Cardiac fibroblast (primary cell): ENCODE measurements at regions not wholly inside any gene's neighbourhood (a gene's known extent, or its start where the extent isn't known, plus 50 kb on each side); places are given as distances from the start of the nearest gene placed in this dataset.

Experiments
- DNase-seq, 2 donors: peaks; one replicate each; pipeline versions ENCODE4 v3.0.0 to v3.0.0-alpha.2; 2010; ENCODE audit warnings: low read depth in 2 of 2
- H3K4me3 ChIP-seq, 2 donors: replicated peaks in 1 of 2; 1 replicate in 1 of 2; 2 replicates in 1 of 2; pipeline ENCODE4 v1.5.1; 2011; ENCODE audit warnings: low read depth in 2 of 2, low read length in 2 of 2, mild to moderate bottlenecking in 2 of 2, moderate library complexity in 1 of 2
- TF ChIP-seq, protein P1 (sequence below): IDR thresholded peaks from one replicate; pipeline ENCODE4 v1.5.1; 2011; ENCODE audit warnings: low read depth, mild to moderate bottlenecking, low read length, inconsistent platforms

GRCh38 chr1:218078916-218079315 lies 206.2 kb upstream of the RRP15 start:
- TF ChIP-seq, protein P1, sequence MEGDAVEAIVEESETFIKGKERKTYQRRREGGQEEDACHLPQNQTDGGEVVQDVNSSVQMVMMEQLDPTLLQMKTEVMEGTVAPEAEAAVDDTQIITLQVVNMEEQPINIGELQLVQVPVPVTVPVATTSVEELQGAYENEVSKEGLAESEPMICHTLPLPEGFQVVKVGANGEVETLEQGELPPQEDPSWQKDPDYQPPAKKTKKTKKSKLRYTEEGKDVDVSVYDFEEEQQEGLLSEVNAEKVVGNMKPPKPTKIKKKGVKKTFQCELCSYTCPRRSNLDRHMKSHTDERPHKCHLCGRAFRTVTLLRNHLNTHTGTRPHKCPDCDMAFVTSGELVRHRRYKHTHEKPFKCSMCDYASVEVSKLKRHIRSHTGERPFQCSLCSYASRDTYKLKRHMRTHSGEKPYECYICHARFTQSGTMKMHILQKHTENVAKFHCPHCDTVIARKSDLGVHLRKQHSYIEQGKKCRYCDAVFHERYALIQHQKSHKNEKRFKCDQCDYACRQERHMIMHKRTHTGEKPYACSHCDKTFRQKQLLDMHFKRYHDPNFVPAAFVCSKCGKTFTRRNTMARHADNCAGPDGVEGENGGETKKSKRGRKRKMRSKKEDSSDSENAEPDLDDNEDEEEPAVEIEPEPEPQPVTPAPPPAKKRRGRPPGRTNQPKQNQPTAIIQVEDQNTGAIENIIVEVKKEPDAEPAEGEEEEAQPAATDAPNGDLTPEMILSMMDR, result no peak
- no peak for DNase-seq
- H3K4me3 ChIP-seq, result no peak overlapping the region

DNA sequence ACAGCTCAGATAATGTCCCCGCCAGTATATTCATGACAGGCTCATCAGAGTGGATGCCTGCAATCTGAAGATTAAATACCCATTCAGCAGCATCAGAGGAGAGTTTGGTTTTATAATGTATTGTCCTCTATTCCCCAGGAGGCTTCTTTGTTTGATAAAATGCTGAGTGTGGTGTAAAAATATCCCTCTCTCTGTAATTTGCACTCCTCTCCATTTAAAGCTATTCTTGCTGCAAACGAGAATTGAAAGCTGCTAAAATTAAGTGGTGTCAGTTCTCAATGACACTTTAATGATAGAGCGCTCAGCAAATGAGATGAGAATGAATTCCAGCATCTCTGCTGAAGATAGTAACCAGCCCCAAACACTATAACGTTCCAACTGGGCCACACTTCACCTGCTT lies 205.7 kb upstream of the RRP15 start:
- TF ChIP-seq, protein P1, result no peak

GRCh38 chr1:218079820-218080219 lies 205.3 kb upstream of the RRP15 start:
- no peak overlapping the region for H3K4me3 ChIP-seq
- TF ChIP-seq, protein P1, result no peak
- DNase-seq, result no peak

More for the DNA sequence above, 205.7 kb upstream of the RRP15 start:
- no peak for DNase-seq
- H3K4me3 ChIP-seq, result no peak overlapping the region

GRCh38 chr1:218080863-218081262 lies 204.2 kb upstream of the RRP15 start:
- H3K4me3 ChIP-seq, result no peak overlapping the region
- TF ChIP-seq, protein P1, result no peak
- DNase-seq, result no peak

DNA sequence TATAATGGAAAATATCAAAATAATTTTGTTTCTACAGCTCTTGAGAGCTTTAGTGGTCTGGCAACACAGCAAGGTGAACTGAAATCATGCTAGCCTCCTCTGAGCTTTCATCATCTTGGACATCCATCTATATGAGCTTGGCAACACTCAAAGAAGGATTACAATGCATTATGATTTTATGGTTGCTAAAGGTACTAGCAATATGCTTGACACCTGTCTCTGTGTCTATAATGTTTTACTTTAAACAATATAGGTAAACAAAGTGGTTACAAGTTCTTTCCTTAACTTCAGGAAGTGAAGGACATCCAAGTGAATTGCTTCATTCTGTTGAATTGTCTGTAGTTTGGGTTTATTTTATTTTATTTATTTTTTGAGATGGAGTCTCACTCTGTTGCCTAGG lies 203.7 kb upstream of the RRP15 start:
- no peak overlapping the region for H3K4me3 ChIP-seq
- TF ChIP-seq, protein P1, result no peak
- DNase-seq, result no peak

DNA sequence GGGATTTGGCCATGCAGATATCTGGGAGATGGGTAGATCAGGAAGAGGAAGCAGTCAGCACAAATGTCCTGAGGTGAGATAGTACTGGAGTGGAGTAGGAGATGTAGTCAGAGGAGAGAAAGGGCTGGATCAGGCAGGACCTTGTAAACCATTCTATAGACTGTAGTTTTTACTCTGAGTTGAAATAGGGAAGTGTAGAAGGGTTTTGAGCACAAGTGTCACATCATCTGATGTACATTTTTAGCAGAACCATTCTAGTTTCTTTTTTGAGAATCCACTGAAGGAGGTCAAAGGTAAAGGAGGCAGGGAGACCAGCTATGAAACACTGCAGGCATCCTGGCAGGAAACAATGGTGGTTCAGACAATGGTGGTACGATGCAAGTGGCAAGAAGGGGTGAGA lies 194.6 kb upstream of the RRP15 start:
- TF ChIP-seq, protein P1, result no peak
- no peak overlapping the region for H3K4me3 ChIP-seq
- DNase-seq, result no peak

GRCh38 chr1:218101409-218101808 lies 183.7 kb upstream of the RRP15 start:
- no peak for DNase-seq
- TF ChIP-seq, protein P1, result no peak
- no peak overlapping the region for H3K4me3 ChIP-seq
